ENCODE measurements at regions not wholly inside any gene's neighbourhood (a gene's known extent, or its start where the extent isn't known, plus 50 kb on each side); places are given as distances from the start of the nearest gene placed in this dataset.
"Not testable (repeated sequence)": the region's sequence is repeated elsewhere in the genome, so short reads cannot be mapped to it uniquely, and the experiment has no call there.

GRCh38 chrX:80556148-80556547, 135.9 kb downstream of the TENT5D start:
- H3K9me3 ChIP-seq = no peaks in the 10 kb centered on the region
- no peaks in the 10 kb centered on the region for H3K4me1 ChIP-seq
- H3K4me3 ChIP-seq (ENCODE audit: low read depth, low read length) = no peak overlapping the region
- no peaks in the 10 kb centered on the region for H3K36me3 ChIP-seq
- no peak for DNase-seq
- no peaks in the 10 kb centered on the region for H3K27me3 ChIP-seq
- no peak for TF ChIP-seq CTCF (IDR thresholded peaks at IDR 0.05; ENCODE audit: low read depth, low read length)

DNA sequence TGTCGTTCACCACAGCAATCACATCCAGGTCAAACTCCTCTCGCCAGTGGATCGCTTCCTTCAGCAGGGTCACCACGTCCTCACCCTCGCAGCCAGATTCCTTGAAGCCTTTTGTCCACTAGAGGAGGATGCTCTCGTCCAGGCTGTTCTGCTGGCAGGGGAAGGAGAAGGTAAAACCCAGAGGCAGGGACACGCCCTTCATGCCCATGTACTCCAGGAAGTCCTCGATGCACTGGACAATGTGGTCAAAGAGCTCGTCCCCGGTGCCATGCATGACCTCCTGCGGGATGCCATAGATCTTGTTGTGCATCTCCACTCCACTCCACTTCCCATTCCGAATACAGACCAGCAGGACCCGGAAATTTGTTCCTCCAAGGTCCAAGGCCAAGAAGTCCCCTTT, 152.4 kb downstream of the TENT5D start:
- no peak for TF ChIP-seq CTCF (IDR thresholded peaks at IDR 0.05; ENCODE audit: low read depth, low read length)
- no peaks in the 10 kb centered on the region for H3K27me3 ChIP-seq
- no peak for DNase-seq
- H3K4me3 ChIP-seq (ENCODE audit: low read depth, low read length) = no peak overlapping the region
- no peaks in the 10 kb centered on the region for H3K9me3 ChIP-seq
- no peaks in the 10 kb centered on the region for H3K36me3 ChIP-seq
- no peaks in the 10 kb centered on the region for H3K4me1 ChIP-seq

GRCh38 chrX:80573275-80573674, 153.0 kb downstream of the TENT5D start:
- DNase-seq = no peak
- no peaks in the 10 kb centered on the region for H3K36me3 ChIP-seq
- no peak for TF ChIP-seq CTCF (IDR thresholded peaks at IDR 0.05; ENCODE audit: low read depth, low read length)
- no peaks in the 10 kb centered on the region for H3K9me3 ChIP-seq
- no peak overlapping the region for H3K4me3 ChIP-seq (ENCODE audit: low read depth, low read length)
- H3K4me1 ChIP-seq = no peaks in the 10 kb centered on the region
- no peaks in the 10 kb centered on the region for H3K27me3 ChIP-seq

DNA sequence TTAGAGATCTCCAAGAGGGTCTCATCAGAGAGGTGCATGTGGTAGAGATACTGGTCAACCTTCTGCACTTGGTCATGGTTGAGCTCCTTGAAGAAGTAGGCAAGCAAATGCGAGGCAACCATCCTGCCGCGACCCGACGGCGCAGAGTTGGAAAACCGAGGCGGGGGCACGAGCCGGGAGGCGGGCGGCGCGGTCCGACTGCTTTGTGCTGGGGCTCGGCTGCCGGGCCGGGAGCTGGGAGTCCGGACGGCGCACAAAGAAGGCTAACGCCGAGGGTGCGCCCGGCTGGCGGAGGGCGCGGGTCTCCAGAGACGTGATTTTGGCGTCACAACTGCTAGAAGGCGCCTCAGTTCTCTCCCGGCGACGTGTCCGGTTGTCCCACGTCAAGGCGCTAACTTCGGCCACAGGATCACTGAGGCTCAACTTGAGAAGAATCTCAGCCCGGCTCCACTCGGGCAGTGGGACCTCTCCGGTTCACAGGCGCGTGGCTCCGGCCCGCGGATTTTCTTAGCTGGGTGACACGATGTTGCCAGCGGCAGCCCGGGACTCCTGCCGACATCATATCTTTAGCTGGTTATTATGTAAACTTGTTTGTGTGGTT, 154.3 kb downstream of the TENT5D start:
- not testable (repeated sequence) for DNase-seq; H3K4me1 ChIP-seq; H3K27me3 ChIP-seq; H3K4me3 ChIP-seq (ENCODE audit: low read depth, low read length); H3K36me3 ChIP-seq; H3K9me3 ChIP-seq

DNA sequence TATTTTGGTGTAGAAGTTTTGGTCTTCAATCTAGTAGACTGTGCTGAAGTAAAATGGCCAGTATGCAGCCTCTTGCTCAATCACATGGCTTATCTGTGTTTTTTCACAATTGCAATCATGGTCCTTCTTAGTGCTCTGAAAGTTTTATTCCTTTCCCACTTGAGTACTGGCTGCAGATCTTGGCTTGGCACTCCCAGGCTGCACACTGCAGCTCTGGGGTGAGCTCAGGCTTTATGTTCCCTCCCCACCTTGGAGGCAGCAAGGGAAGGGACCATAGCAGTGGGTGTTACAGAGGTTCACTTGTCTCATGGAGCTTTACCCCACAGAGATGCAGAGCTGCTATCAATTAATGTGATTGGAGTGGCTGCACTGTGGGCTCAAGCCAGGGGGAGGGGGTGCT, 156.0 kb downstream of the TENT5D start:
- DNase-seq = no peak
- no peak for TF ChIP-seq CTCF (IDR thresholded peaks at IDR 0.05; ENCODE audit: low read depth, low read length)
- H3K4me3 ChIP-seq (ENCODE audit: low read depth, low read length) = no peak overlapping the region
- no peaks in the 10 kb centered on the region for H3K4me1 ChIP-seq
- no peaks in the 10 kb centered on the region for H3K9me3 ChIP-seq
- no peaks in the 10 kb centered on the region for H3K36me3 ChIP-seq
- no peaks in the 10 kb centered on the region for H3K27me3 ChIP-seq

GRCh38 chrX:80576806-80577533, 156.7 kb downstream of the TENT5D start:
- no peak for DNase-seq
- H3K9me3 ChIP-seq = no peaks in the 10 kb centered on the region
- no peak for TF ChIP-seq CTCF (IDR thresholded peaks at IDR 0.05; ENCODE audit: low read depth, low read length)
- H3K4me1 ChIP-seq = no peaks in the 10 kb centered on the region
- no peak overlapping the region for H3K4me3 ChIP-seq (ENCODE audit: low read depth, low read length)
- no peaks in the 10 kb centered on the region for H3K27me3 ChIP-seq
- no peaks in the 10 kb centered on the region for H3K36me3 ChIP-seq
